ENCODE measurements at regions not wholly inside any gene's neighbourhood (a gene's known extent, or its start where the extent isn't known, plus 50 kb on each side); places are given as distances from the start of the nearest gene placed in this dataset.

GRCh38 chr10:9654261-9654660 is 1363.4 kb upstream of the CELF2 start:
- DNase-seq (no peak), ATAC-seq (no peak)
- no peaks in the 10 kb centered on the region for H3K4me1 Mint-ChIP-seq
- no peaks in the 10 kb centered on the region for H3K27me3 Mint-ChIP-seq
- H3K9me3 Mint-ChIP-seq = peaks cover 9 to 10% of the 10 kb centered on the region in 2 donors
- H3K27ac Mint-ChIP-seq = no peak overlapping the region
- H3K4me3 Mint-ChIP-seq = no peak overlapping the region

- DNase-seq = no peak
- H3K4me3 Mint-ChIP-seq = no peak overlapping the region
- no peak for ATAC-seq
- no peaks in the 10 kb centered on the region for H3K4me1 Mint-ChIP-seq
- peaks cover 9 to 12% of the 10 kb centered on the region in 2 donors for H3K9me3 Mint-ChIP-seq
- H3K27me3 Mint-ChIP-seq = no peaks in the 10 kb centered on the region
- H3K27ac Mint-ChIP-seq = no peak overlapping the region
Measured at GRCh38 chr10:9656386-9656785, 1361.3 kb upstream of the CELF2 start.

- Mint-ChIP-seq H3K9me3 (peaks cover 9 to 16% of the 10 kb centered on the region in 2 donors), H3K27me3 (no peaks in the 10 kb centered on the region), H3K27ac (no peak overlapping the region), H3K4me3 (no peak overlapping the region), H3K4me1 (no peaks in the 10 kb centered on the region)
- ATAC-seq (no peak), DNase-seq (no peak)
Measured at GRCh38 chr10:9656996-9657395, 1360.7 kb upstream of the CELF2 start.

- no peaks in the 10 kb centered on the region for H3K27me3 Mint-ChIP-seq
- no peak overlapping the region for H3K4me3 Mint-ChIP-seq
- DNase-seq = no peak
- peaks cover 9 to 16% of the 10 kb centered on the region in 2 donors for H3K9me3 Mint-ChIP-seq
- no peaks in the 10 kb centered on the region for H3K4me1 Mint-ChIP-seq
- ATAC-seq = no peak
- no peak overlapping the region for H3K27ac Mint-ChIP-seq
Measured at GRCh38 chr10:9657530-9657929, 1360.1 kb upstream of the CELF2 start.

GRCh38 chr10:9668411-9668810 is 1349.3 kb upstream of the CELF2 start:
- H3K27me3 Mint-ChIP-seq = no peaks in the 10 kb centered on the region
- H3K4me1 Mint-ChIP-seq = no peaks in the 10 kb centered on the region
- no peaks in the 10 kb centered on the region for H3K9me3 Mint-ChIP-seq
- no peak overlapping the region for H3K4me3 Mint-ChIP-seq
- no peak overlapping the region for H3K27ac Mint-ChIP-seq
- ATAC-seq (no peak), DNase-seq (no peak)

GRCh38 chr10:9670911-9671310 is 1346.8 kb upstream of the CELF2 start:
- DNase-seq = no peak
- Mint-ChIP-seq H3K27ac (no peak overlapping the region), H3K9me3 (no peaks in the 10 kb centered on the region), H3K27me3 (no peaks in the 10 kb centered on the region), H3K4me1 (no peaks in the 10 kb centered on the region), H3K4me3 (no peak overlapping the region)
- ATAC-seq = no peak

- Mint-ChIP-seq H3K4me1 (no peaks in the 10 kb centered on the region), H3K27me3 (no peaks in the 10 kb centered on the region), H3K27ac (no peak overlapping the region), H3K9me3 (peaks cover 0 to 12% of the 10 kb centered on the region in 2 donors), H3K4me3 (no peak overlapping the region)
- ATAC-seq (no peak), DNase-seq (no peak)
Measured at GRCh38 chr10:9681655-9682054, 1336.0 kb upstream of the CELF2 start.

GRCh38 chr10:9682802-9683201 is 1334.9 kb upstream of the CELF2 start:
- Mint-ChIP-seq H3K9me3 (peaks cover 0 to 12% of the 10 kb centered on the region in 2 donors), H3K27me3 (no peaks in the 10 kb centered on the region), H3K4me3 (no peak overlapping the region), H3K4me1 (no peaks in the 10 kb centered on the region), H3K27ac (no peak overlapping the region)
- DNase-seq (no peak), ATAC-seq (no peak)

- Mint-ChIP-seq H3K27ac (no peak overlapping the region), H3K27me3 (no peaks in the 10 kb centered on the region), H3K4me1 (no peaks in the 10 kb centered on the region), H3K4me3 (no peak overlapping the region), H3K9me3 (peaks cover 0 to 12% of the 10 kb centered on the region in 2 donors)
- ATAC-seq (no peak), DNase-seq (no peak)
Measured at GRCh38 chr10:9684186-9684585, 1333.5 kb upstream of the CELF2 start.

GRCh38 chr10:9685596-9685995 is 1332.1 kb upstream of the CELF2 start:
- Mint-ChIP-seq H3K27me3 (no peaks in the 10 kb centered on the region), H3K27ac (no peak overlapping the region), H3K4me3 (no peak overlapping the region), H3K4me1 (no peaks in the 10 kb centered on the region), H3K9me3 (peaks cover 0 to 5% of the 10 kb centered on the region in 2 donors)
- ATAC-seq (no peak), DNase-seq (no peak)

GRCh38 chr10:9688711-9689110 is 1329.0 kb upstream of the CELF2 start:
- Mint-ChIP-seq H3K27ac (no peak overlapping the region), H3K9me3 (no peaks in the 10 kb centered on the region), H3K27me3 (no peaks in the 10 kb centered on the region), H3K4me3 (no peak overlapping the region), H3K4me1 (no peaks in the 10 kb centered on the region)
- ATAC-seq (no peak), DNase-seq (no peak)

GRCh38 chr10:9707216-9707615 is 1310.5 kb upstream of the CELF2 start:
- DNase-seq (no peak), ATAC-seq (no peak)
- Mint-ChIP-seq H3K27ac (no peak overlapping the region), H3K9me3 (peaks cover 16 to 21% of the 10 kb centered on the region in 2 donors), H3K27me3 (no peaks in the 10 kb centered on the region), H3K4me1 (no peaks in the 10 kb centered on the region), H3K4me3 (no peak overlapping the region)

GRCh38 chr10:9709849-9710248 is 1307.8 kb upstream of the CELF2 start:
- H3K4me1 Mint-ChIP-seq = no peaks in the 10 kb centered on the region
- DNase-seq (no peak), ATAC-seq (no peak)
- H3K27me3 Mint-ChIP-seq = no peaks in the 10 kb centered on the region
- H3K4me3 Mint-ChIP-seq = no peak overlapping the region
- H3K9me3 Mint-ChIP-seq = peaks cover 25 to 32% of the 10 kb centered on the region in 2 donors
- H3K27ac Mint-ChIP-seq = no peak overlapping the region

- ATAC-seq (no peak), DNase-seq (no peak)
- no peaks in the 10 kb centered on the region for H3K27me3 Mint-ChIP-seq
- H3K4me1 Mint-ChIP-seq = no peaks in the 10 kb centered on the region
- no peak overlapping the region for H3K27ac Mint-ChIP-seq
- H3K4me3 Mint-ChIP-seq = no peak overlapping the region
- H3K9me3 Mint-ChIP-seq = peaks cover 25 to 32% of the 10 kb centered on the region in 2 donors
Measured at GRCh38 chr10:9712393-9712792, 1305.3 kb upstream of the CELF2 start.

- H3K9me3 Mint-ChIP-seq = peaks cover 0 to 14% of the 10 kb centered on the region in 2 donors
- H3K27ac Mint-ChIP-seq = no peak overlapping the region
- no peaks in the 10 kb centered on the region for H3K4me1 Mint-ChIP-seq
- H3K27me3 Mint-ChIP-seq = no peaks in the 10 kb centered on the region
- no peak overlapping the region for H3K4me3 Mint-ChIP-seq
- no peak for ATAC-seq
- no peak for DNase-seq
Measured at GRCh38 chr10:9719246-9719645, 1298.4 kb upstream of the CELF2 start.

GRCh38 chr10:9733766-9734165 is 1283.9 kb upstream of the CELF2 start:
- DNase-seq (no peak), ATAC-seq (no peak)
- no peak overlapping the region for H3K27ac Mint-ChIP-seq
- H3K27me3 Mint-ChIP-seq = no peaks in the 10 kb centered on the region
- H3K4me3 Mint-ChIP-seq = no peak overlapping the region
- H3K4me1 Mint-ChIP-seq = no peaks in the 10 kb centered on the region
- no peaks in the 10 kb centered on the region for H3K9me3 Mint-ChIP-seq

GRCh38 chr10:9734218-9734617 is 1283.5 kb upstream of the CELF2 start:
- Mint-ChIP-seq H3K27ac (no peak overlapping the region), H3K27me3 (no peaks in the 10 kb centered on the region), H3K4me1 (no peaks in the 10 kb centered on the region), H3K4me3 (no peak overlapping the region), H3K9me3 (no peaks in the 10 kb centered on the region)
- DNase-seq = no peak
- ATAC-seq = no peak
